Neuron (in vitro differentiated cells): ENCODE measurements at regions not wholly inside any gene's neighbourhood (a gene's known extent, or its start where the extent isn't known, plus 50 kb on each side); places are given as distances from the start of the nearest gene placed in this dataset.

Source experiments
- H2AFZ ChIP-seq: one replicate; pipeline ENCODE4 v1.6.1; 2013; ENCODE audit warnings: low read depth, mild to moderate bottlenecking, inconsistent platforms, low read length, moderate library complexity
- H3K27me3 ChIP-seq: one replicate; pipeline ENCODE4 v1.6.1; 2013; ENCODE audit warnings: low read length; ENCODE audit not compliant: insufficient read depth
- H3K36me3 ChIP-seq: one replicate; pipeline ENCODE4 v1.6.1; 2013; ENCODE audit warnings: low read length; ENCODE audit not compliant: insufficient read depth
- H3K4me1 ChIP-seq: one replicate; pipeline ENCODE4 v1.6.1; 2013; ENCODE audit warnings: low read length; ENCODE audit not compliant: insufficient read depth
- H3K4me3 ChIP-seq: 2 replicates; pipeline ENCODE4 v1.5.1; 2013; ENCODE audit warnings: mild to moderate bottlenecking, low read length, moderate library complexity
- H3K9me3 ChIP-seq: one replicate; pipeline ENCODE4 v1.6.1; 2013; ENCODE audit warnings: low read length

DNA sequence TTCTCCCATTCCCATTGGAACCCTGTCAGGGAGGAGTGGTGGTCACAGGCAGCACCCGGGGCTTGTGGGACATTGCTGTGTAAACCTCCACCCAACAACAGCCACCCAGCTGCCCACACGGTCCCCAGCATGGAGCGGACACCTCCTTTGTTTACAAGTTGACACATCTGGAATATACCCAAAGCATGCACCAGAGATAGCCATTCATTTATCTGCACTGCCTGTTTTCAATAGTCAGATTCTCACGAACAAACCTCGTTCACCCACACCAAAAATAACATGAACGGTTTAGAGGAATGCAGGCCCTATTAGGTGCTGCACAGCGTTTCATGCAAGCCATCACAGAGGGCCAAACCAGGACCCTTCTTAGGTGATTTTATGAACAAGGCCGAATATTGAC is 244.8 kb downstream of the FOXL1 start:
- Histone ChIP-seq H3K4me1 (peaks cover 7% of the 10 kb centered on the region), H3K27me3 (peaks cover 31% of the 10 kb centered on the region), H3K9me3 (no peaks in the 10 kb centered on the region), H3K4me3 (no peak overlapping the region), H2AFZ (no peak overlapping the region), H3K36me3 (no peaks in the 10 kb centered on the region)

DNA sequence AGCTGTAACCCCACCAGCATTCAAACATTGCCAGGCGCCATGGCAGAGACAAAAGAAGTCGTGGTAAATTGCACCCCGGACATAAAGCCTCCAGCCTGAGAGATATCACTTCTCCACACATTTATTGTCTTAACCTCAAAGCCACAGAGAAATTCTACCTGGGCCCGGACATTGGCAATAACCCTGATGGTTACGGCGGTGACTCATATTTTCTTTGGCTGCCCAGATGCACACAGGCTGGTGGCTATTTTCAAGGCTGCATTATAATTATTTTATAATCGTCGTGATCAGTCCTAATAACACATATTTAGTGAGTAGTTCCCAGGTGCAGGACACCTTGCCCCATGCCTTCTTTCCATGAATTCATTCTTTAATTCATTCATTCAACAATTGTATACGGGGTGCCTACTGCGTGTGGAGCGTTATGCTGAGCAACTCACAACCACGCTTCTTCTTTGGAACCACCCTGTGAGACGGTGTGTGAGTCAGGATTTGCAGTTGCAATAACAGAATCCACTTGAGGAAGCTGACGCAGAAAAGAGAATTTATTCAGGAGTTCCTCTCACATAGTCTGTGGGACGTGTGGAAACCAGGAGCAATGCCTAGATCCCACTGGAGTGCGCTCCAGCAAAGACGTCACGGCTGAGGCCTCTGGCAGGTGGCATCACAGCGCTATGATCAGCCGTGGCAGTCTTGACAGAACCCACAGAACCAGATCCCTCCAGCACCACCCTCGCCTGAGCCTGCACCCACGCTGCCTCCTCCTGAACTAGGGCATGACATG is 245.7 kb downstream of the FOXL1 start:
- no peaks in the 10 kb centered on the region for H3K9me3 ChIP-seq
- H3K36me3 ChIP-seq = no peaks in the 10 kb centered on the region
- no peak overlapping the region for H3K4me3 ChIP-seq
- peaks cover 7% of the 10 kb centered on the region for H3K4me1 ChIP-seq
- H2AFZ ChIP-seq = no peak overlapping the region
- H3K27me3 ChIP-seq = peaks cover 29% of the 10 kb centered on the region

- Histone ChIP-seq H3K36me3 (no peaks in the 10 kb centered on the region), H3K27me3 (peaks cover 29% of the 10 kb centered on the region), H3K9me3 (no peaks in the 10 kb centered on the region), H3K4me1 (peaks cover 7% of the 10 kb centered on the region), H3K4me3 (no peak overlapping the region), H2AFZ (no peak overlapping the region)
Observed at GRCh38 chr16:86824751-86825296, 246.5 kb downstream of the FOXL1 start.

DNA sequence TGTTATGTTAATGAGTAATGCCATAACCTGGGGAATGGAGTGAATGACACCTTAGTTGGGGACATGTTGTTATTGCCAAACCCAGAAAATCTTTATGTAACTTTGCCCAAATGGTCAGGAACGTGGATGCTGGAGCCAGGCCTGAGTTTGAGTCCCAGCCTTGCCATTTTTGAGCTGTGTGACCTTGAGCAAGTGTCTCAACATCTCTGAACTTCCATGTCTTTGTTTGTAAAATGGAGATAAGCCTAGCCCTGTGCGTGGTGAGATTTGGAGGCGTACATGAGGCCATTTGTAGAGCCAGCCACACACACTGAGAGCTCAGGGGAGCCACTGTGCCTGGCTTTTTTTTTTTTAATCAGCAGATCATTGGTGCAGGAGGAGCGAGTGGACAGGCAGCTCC is 247.3 kb downstream of the FOXL1 start:
- no peaks in the 10 kb centered on the region for H3K36me3 ChIP-seq
- no peak overlapping the region for H2AFZ ChIP-seq
- H3K9me3 ChIP-seq = no peaks in the 10 kb centered on the region
- H3K4me1 ChIP-seq = peaks cover 7% of the 10 kb centered on the region
- no peak overlapping the region for H3K4me3 ChIP-seq
- H3K27me3 ChIP-seq = peaks cover 29% of the 10 kb centered on the region

DNA sequence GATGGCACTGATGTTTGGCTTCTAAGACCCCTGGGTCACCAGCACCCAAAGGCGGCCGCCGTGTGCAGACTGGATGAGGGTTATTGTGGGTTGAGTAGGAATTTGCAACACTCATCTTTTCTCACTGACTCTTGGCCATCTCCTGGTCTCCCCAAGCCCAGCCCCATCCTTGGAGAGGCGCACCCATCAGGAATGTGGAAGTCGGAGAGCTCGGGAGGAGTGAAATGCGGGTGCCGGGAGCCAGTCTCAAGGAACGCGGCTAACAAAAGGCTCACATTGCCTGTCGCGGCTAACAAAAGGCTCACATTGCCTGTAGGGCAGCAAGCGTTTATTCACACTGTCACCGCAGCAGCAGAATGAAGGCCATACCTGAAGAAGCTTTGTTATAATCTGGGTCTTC is 248.6 kb downstream of the FOXL1 start:
- Histone ChIP-seq H2AFZ (no peak overlapping the region), H3K4me1 (peaks cover 7% of the 10 kb centered on the region), H3K36me3 (no peaks in the 10 kb centered on the region), H3K27me3 (peaks cover 29% of the 10 kb centered on the region), H3K9me3 (no peaks in the 10 kb centered on the region), H3K4me3 (no peak overlapping the region)

- Histone ChIP-seq H3K36me3 (no peaks in the 10 kb centered on the region), H2AFZ (no peak overlapping the region), H3K9me3 (no peaks in the 10 kb centered on the region), H3K4me1 (peaks cover 7% of the 10 kb centered on the region), H3K27me3 (peaks cover 29% of the 10 kb centered on the region), H3K4me3 (no peak overlapping the region)
Observed at GRCh38 chr16:86827521-86827920, 249.2 kb downstream of the FOXL1 start.

DNA sequence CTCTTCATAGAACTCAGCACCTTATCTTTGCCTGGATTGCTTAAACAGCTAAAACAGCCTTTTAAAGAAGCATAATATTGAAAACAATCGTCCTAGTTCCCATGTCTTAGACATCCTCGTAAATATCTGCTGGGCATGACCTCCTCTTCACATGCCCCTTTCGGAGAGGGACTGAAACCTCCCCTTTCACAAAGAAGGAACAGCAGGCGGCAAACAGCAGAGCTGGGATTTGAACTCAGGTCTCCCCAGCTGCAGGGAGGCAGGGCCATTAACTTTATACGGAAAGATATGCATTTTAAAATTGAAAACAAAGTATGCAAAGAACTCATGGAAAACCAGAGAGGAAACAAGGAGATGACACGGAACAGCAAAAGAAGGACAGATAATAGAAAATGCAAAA is 249.9 kb downstream of the FOXL1 start:
- H3K4me1 ChIP-seq = peaks cover 7% of the 10 kb centered on the region
- no peak overlapping the region for H2AFZ ChIP-seq
- peaks cover 29% of the 10 kb centered on the region for H3K27me3 ChIP-seq
- H3K4me3 ChIP-seq = no peak overlapping the region
- no peaks in the 10 kb centered on the region for H3K9me3 ChIP-seq
- no peaks in the 10 kb centered on the region for H3K36me3 ChIP-seq

DNA sequence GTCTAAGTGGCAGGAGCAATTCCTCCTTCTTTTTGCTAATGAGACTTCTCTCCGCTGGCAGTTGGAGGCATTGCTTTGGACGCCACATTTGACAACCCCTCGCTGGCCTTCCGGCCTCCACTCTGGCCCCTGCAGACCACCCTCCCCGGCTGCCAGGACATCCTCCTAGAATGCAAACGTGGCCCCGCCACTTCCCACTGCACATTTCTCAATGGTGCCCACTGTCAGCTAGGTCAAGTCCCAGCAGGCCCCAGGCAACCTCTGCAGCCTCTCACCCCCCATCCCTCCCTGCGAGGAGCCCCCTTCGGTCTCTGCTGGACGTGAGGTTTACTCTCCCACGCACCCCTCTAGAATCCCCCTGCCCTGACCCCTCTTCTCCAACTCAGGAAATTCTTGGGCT is 250.3 kb downstream of the FOXL1 start:
- Histone ChIP-seq H3K4me1 (peaks cover 7% of the 10 kb centered on the region), H3K9me3 (no peaks in the 10 kb centered on the region), H3K4me3 (no peak overlapping the region), H2AFZ (no peak overlapping the region), H3K36me3 (no peaks in the 10 kb centered on the region), H3K27me3 (peaks cover 29% of the 10 kb centered on the region)

GRCh38 chr16:86831366-86831765 is 253.0 kb downstream of the FOXL1 start:
- no peak overlapping the region for H3K4me3 ChIP-seq
- peaks cover 7% of the 10 kb centered on the region for H3K4me1 ChIP-seq
- H3K27me3 ChIP-seq = peaks cover 16% of the 10 kb centered on the region
- H3K36me3 ChIP-seq = no peaks in the 10 kb centered on the region
- H3K9me3 ChIP-seq = no peaks in the 10 kb centered on the region
- no peak overlapping the region for H2AFZ ChIP-seq

GRCh38 chr16:86833136-86833535 is 254.8 kb downstream of the FOXL1 start:
- no peaks in the 10 kb centered on the region for H3K4me1 ChIP-seq
- no peak overlapping the region for H2AFZ ChIP-seq
- H3K27me3 ChIP-seq = peaks cover 1% of the 10 kb centered on the region
- H3K9me3 ChIP-seq = no peaks in the 10 kb centered on the region
- H3K36me3 ChIP-seq = no peaks in the 10 kb centered on the region
- H3K4me3 ChIP-seq = no peak overlapping the region

DNA sequence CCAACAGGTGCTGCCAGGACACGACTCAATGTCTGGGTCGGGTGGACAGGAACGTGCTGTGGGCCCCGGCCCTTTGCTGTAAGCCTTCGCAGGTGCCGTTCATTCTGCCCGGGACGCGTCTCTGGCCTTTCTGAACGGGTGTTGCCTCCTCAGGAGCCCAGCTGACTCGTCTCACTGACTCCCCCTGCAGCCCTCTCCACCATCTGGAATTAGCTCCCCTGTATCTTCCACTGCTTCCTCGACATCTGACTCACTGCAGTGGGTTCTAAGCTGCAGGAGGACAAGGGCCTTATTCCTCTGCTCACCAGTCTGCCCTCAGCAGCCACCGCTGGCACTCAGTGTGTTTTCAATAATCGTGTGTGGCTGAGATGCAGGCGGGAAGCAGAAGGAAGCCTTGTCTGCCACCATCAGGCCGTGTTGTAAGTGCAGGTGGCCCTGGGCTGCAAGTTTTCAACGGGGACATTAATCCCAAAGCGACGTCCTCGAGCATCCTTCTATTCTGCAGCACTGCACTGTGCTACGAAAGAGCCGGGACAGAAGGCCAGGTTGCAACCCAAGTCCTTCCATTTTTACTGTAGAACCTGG is 256.2 kb downstream of the FOXL1 start:
- H3K9me3 ChIP-seq = no peaks in the 10 kb centered on the region
- no peak overlapping the region for H2AFZ ChIP-seq
- no peaks in the 10 kb centered on the region for H3K36me3 ChIP-seq
- no peaks in the 10 kb centered on the region for H3K4me1 ChIP-seq
- H3K27me3 ChIP-seq = no peaks in the 10 kb centered on the region
- H3K4me3 ChIP-seq = no peak overlapping the region

DNA sequence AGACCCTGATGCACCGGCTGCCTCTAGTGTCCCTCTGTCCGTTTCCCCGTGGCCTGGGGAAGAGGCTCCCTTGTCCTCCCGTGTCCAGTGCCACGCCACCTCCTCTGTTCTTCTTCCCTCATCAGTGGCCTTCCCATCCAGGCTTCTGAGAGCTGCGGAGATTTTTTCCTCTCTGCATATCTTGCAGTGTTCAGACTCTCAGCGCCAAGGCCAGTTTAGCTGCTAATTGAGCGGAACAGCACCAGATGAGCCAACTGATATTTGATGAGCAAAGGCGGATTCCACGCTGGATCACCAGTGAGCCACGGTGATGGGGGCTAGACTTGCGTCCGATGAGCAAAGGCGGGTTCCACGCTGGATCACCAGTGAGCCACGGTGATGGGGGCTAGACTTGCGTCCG is 257.6 kb downstream of the FOXL1 start:
- no peaks in the 10 kb centered on the region for H3K9me3 ChIP-seq
- no peaks in the 10 kb centered on the region for H3K4me1 ChIP-seq
- no peak overlapping the region for H3K4me3 ChIP-seq
- H3K27me3 ChIP-seq = no peaks in the 10 kb centered on the region
- no peak overlapping the region for H2AFZ ChIP-seq
- no peaks in the 10 kb centered on the region for H3K36me3 ChIP-seq

DNA sequence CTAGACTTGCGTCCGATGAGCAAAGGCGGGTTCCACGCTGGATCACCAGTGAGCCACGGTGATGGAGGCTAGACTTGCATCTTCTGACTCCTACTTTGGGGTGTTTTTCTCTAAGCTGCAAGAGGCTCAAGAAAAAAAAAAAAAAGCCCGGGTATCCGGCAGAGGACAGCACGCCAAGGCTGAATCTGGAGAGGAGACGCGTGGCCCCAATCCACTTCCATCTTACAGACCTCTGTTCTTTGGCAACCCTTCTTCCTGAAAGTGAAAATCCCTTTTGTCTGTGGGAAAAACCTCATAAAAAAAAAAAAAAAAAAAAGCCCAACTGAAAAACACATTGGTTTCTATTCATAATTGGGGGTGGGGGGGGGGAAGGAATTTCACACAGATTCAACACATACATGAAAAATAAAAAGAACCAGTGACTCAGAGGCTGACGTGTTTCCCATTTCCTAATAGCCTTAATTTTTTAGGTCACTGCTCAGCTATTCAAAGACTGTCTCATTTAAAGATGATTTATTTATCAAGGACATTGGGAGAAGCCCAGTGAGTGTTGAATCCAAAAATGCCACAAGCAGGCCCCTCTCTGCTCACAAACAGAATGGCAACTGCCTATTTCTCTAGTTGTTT is 258.3 kb downstream of the FOXL1 start:
- Histone ChIP-seq H3K4me3 (no peak overlapping the region), H3K27me3 (no peaks in the 10 kb centered on the region), H2AFZ (no peak overlapping the region), H3K9me3 (no peaks in the 10 kb centered on the region), H3K36me3 (no peaks in the 10 kb centered on the region), H3K4me1 (no peaks in the 10 kb centered on the region)
